Aorta (tissue), 5 donors: ENCODE measurements at regions not wholly inside any gene's neighbourhood (a gene's known extent, or its start where the extent isn't known, plus 50 kb on each side); places are given as distances from the start of the nearest gene placed in this dataset.
A peak's percentile ranks its signal among the peaks of the same experiment; 100 is the strongest.

ENCODE experiments used
- ATAC-seq: fragments of 200-7000 bp; cut with Tn5 transposase; one replicate; pipeline ENCODE4 v1.9.1; 2022; ENCODE audit warnings: moderate library complexity; ENCODE audit not compliant: low FRiP score
- DNase-seq, 2 donors: peaks; one replicate each; pipeline ENCODE4 v3.0.0-alpha.2; 2020
- H3K27ac ChIP-seq, 2 donors: one replicate each; pipeline ENCODE4 v1.5.1; 2013; ENCODE audit warnings: low read length in 2 of 2, mild to moderate bottlenecking in 2 of 2, moderate library complexity in 2 of 2, control low read depth in 1 of 2, inconsistent platforms in 1 of 2, low read depth in 1 of 2
- H3K27me3 ChIP-seq, 2 donors: one replicate each; pipeline ENCODE4 v1.6.1; 2013; ENCODE audit warnings: control low read depth in 1 of 2, low read length in 1 of 2, mild to moderate bottlenecking in 1 of 2, moderate library complexity in 1 of 2; ENCODE audit not compliant: insufficient read depth in 2 of 2, control insufficient read depth in 1 of 2
- H3K36me3 ChIP-seq, 2 donors: one replicate each; pipeline ENCODE4 v1.6.1; 2013; ENCODE audit warnings: control low read depth in 1 of 2, low read length in 1 of 2, mild to moderate bottlenecking in 1 of 2; ENCODE audit not compliant: insufficient read depth in 2 of 2, control insufficient read depth in 1 of 2
- H3K4me1 ChIP-seq, 2 donors: one replicate each; pipeline ENCODE4 v1.6.1; 2013; ENCODE audit warnings: low read length in 2 of 2, control low read depth in 1 of 2, mild to moderate bottlenecking in 1 of 2, moderate library complexity in 1 of 2; ENCODE audit not compliant: insufficient read depth in 2 of 2, control insufficient read depth in 1 of 2
- H3K4me3 ChIP-seq, 2 donors: one replicate each; pipeline ENCODE4 v1.5.1; 2013; ENCODE audit warnings: low read length in 2 of 2, control low read depth in 1 of 2, mild to moderate bottlenecking in 1 of 2
- H3K9me3 ChIP-seq: one replicate; pipeline ENCODE4 v1.6.1; 2013; ENCODE audit warnings: mild to moderate bottlenecking, low read length; ENCODE audit not compliant: control insufficient read depth
- WGBS, 2 donors: extraction: QIAGEN DNeasy Blood & Tissue Kit; methylation state at CpG; one replicate each; pipeline ENCODE4 v1.1.7; 2013; 5-methylcytosine and 5-hydroxymethylcytosine counted together
- intact Hi-C, 2 donors: fragments of 100-400 bp; cut with DNase I; formaldehyde crosslinking; loops; one replicate each; pipeline versions ENCODE4 v1.14.2 to v1.15.0; 2022
- donor health status: healthy with polysubstance abuse.
- donor health status: Bipolar disorder and iron deficiency.
- donor health status: DM: no; HTN: no; CAD: no.
- donor health status: DM: no; HTN: no; CAD: no.
- donor health status: DM: yes; HTN: yes; CAD: no.

DNA sequence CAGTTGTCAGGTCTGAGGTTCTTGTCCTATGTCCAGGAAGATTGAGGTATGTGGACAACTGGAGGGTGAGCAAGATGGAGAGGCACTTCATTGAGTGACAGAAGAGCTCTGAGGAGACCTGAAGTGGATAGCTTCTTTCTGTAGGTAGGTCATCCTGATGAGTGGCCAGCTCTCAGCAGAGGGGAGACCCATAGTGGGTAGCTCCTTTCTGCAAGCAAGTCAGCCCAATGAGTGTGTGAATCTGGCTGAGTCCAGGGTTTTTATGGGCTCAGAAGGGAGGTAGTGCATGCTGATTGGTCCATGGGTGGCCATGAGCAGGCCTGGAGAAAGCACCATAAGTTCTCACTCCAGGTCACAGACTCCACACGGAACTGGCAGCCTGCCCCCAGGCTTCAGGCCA, 92.6 kb upstream of the GALNT5 start:
- Histone ChIP-seq H3K27ac (no peak overlapping the region), H3K27me3 (no peaks in the 10 kb centered on the region), H3K36me3 (no peaks in the 10 kb centered on the region), H3K4me1 (no peaks in the 10 kb centered on the region), H3K4me3 (no peak overlapping the region), H3K9me3 (no peaks in the 10 kb centered on the region)
- intact Hi-C loops = no loop called here
- 86 to 93% methylated on average over 1 of the region's 1 CpG for WGBS, 2 donors
- ATAC-seq (no peak), DNase-seq (no peak)

DNA sequence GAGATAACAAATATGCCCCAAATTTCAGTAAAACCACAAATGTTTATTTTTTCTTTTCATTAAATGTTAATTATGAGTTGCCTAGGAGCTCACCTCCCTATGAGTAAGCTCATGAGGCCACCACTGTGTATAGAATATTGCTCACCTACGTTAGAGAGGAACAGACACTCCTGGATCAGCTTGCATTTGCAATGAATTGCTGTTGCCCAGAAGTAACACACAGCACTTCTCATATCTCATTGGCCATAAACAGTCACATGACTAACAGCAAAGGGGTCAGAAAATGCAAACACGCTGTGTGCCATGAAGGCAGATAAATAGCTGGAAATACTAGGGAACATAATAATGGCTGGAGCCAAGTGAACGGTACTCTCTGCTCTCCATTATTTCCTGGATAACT, 89.0 kb upstream of the GALNT5 start:
- ATAC-seq = no peak

DNA sequence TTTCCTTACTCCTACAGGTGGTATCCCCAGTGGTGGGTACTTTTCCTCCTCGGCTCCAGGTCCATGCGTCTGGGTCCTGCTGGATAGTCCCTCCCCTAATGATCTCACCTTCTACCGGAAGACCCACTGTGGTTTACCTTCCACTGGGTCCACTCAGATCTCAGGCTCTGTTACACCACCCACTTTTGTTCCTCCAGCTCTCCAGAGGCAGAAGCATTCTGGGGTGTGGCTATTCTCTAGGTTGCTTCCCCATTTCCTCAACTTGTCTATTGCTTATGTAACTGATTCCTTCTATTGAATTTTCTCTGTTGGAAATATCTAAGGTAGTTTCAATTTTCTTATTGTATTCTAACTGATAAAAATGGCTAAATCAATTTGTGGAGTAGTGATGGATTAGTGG, 87.6 kb upstream of the GALNT5 start:
- intact Hi-C loops = loop anchor here in 1 of 2 donors (10.0 kb wide), 1 partner anchor 835 kb away; the partner anchor contains the start of gene NR4A2
- 90% methylated on average over 3 of the region's 3 CpGs for WGBS, 2 donors
- ATAC-seq = no peak

More for the DNA sequence above, 89.0 kb upstream of the GALNT5 start:
- intact Hi-C loops = no loop called here
- H3K27me3 ChIP-seq = no peaks in the 10 kb centered on the region
- no peaks in the 10 kb centered on the region for H3K4me1 ChIP-seq
- no peak overlapping the region for H3K27ac ChIP-seq
- DNase-seq = no peak
- WGBS, 2 donors = 76 to 78% methylated on average over 3 of the region's 3 CpGs
- H3K9me3 ChIP-seq = no peaks in the 10 kb centered on the region
- no peak overlapping the region for H3K4me3 ChIP-seq
- H3K36me3 ChIP-seq = no peaks in the 10 kb centered on the region

DNA sequence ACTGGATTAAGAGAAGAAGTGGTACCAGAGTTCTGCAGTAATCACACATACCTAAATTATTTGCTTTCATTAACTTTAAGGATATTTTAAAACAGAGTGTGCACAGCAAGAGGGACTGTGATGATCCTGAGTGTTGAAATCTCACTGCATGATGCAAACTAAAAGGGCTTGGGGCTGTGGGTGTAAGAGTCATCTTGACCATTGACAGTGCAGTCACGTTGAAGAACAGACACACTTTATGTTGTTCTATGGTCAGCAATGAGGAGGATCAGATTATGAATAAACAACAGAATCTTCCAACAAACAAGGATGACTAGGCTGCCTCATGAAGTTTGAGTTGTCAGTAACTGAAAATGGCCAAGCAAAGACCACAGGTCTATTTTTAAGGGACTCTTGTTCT, 87.2 kb upstream of the GALNT5 start:
- Histone ChIP-seq H3K27ac (no peak overlapping the region), H3K4me3 (no peak overlapping the region), H3K9me3 (no peaks in the 10 kb centered on the region), H3K4me1 (no peaks in the 10 kb centered on the region), H3K27me3 (no peaks in the 10 kb centered on the region), H3K36me3 (no peaks in the 10 kb centered on the region)
- ATAC-seq (no peak), DNase-seq (no peak)
- intact Hi-C loops = loop anchor here in 1 of 2 donors (10.0 kb wide), 1 partner anchor 835 kb away; the partner anchor contains the start of gene NR4A2
- 76 to 78% methylated on average over 1 of the region's 1 CpG for WGBS, 2 donors

More for the DNA sequence above, 87.6 kb upstream of the GALNT5 start:
- no peak for DNase-seq
- Histone ChIP-seq H3K36me3 (no peaks in the 10 kb centered on the region), H3K9me3 (no peaks in the 10 kb centered on the region), H3K4me3 (no peak overlapping the region), H3K27ac (no peak overlapping the region), H3K4me1 (no peaks in the 10 kb centered on the region), H3K27me3 (no peaks in the 10 kb centered on the region)

DNA sequence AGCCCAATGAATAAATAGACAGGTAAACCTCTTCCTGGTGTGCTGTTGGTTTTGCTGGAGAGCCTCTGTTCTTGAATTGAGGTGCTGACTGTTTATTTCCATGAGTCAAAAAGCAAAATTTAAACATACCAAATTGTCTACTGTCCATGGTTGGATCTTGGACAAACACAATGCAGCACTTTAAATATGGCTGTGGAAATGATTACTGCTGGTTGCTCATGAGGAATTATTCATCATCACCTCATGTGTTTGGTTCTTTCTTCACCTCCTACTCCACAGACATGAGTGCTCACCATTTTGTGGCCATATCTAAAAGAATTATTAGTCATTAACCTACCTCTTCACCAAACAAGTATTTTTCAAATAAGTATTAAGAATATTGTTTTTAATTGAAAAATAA, 85.3 kb upstream of the GALNT5 start:
- Histone ChIP-seq H3K9me3 (no peaks in the 10 kb centered on the region), H3K4me3 (no peak overlapping the region), H3K27me3 (no peaks in the 10 kb centered on the region), H3K27ac (no peak overlapping the region), H3K36me3 (no peaks in the 10 kb centered on the region), H3K4me1 (no peaks in the 10 kb centered on the region)
- intact Hi-C loops = loop anchor here in 1 of 2 donors (10.0 kb wide), 1 partner anchor 837 kb away; the partner anchor contains the start of gene NR4A2
- ATAC-seq (no peak), DNase-seq (no peak)

DNA sequence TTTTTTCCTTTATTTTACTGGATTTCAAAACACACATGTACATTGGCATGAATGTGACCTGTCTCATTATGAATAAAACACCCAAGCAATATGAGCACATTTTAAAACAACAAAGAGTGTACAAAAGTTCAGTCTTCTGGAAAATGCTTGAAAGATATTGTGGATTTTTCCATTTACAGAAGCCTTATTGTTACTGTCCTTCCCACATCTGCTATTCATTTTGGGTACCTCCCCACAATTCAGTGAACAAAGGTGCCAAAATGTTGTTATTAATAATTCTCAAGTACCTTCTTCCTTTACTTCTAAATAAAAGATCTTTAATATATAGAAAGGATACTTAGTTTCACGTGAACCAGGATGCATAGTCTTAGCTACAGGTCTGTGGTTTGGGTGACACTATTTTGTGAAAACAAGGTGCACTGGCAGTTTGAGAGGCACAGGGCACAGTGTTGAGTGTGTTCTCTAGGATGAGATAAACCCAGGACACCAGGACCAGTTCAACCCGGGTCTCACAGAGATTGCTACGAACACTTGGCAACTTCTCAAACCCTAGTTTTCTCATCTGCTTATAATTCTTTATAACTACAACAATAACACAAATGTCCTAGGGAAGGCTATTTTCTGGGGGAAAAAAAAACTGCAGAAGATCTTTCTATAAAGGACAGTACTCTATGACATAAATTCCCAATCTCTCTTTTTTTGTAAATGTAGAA, 84.5 kb upstream of the GALNT5 start:
- H3K27me3 ChIP-seq = no peaks in the 10 kb centered on the region
- ATAC-seq (no peak), DNase-seq (no peak)
- H3K36me3 ChIP-seq = no peaks in the 10 kb centered on the region
- no peaks in the 10 kb centered on the region for H3K9me3 ChIP-seq
- H3K4me3 ChIP-seq = no peak overlapping the region
- WGBS, 2 donors = 24 to 33% methylated on average over 3 of the region's 3 CpGs
- no peak overlapping the region for H3K27ac ChIP-seq
- no peaks in the 10 kb centered on the region for H3K4me1 ChIP-seq
- intact Hi-C loops = loop anchor here in 1 of 2 donors (10.0 kb wide), 1 partner anchor 838 kb away; the partner anchor contains the start of gene NR4A2

DNA sequence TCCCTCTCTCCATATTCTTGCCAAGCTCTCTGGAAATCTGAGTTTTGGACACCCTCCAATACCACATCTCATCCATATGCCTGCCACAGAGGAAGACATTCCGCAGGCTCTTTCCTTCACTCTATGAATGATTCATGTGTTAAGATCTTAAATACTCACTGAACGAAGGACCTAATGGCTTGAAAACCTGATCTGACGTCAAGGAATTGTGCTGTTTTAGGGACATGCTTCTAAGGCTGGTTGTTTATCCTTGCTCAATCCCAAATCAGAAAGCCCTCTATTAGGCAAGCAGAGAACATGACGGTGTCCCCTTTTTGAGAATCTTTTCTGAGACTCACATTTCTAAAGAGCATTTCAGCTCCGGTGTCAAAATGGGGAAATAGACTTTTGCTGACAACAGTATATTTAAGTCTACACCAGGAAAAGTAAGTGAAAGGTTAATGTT, 83.7 kb upstream of the GALNT5 start:
- no peaks in the 10 kb centered on the region for H3K36me3 ChIP-seq
- DNase-seq (no peak), ATAC-seq (peak; percentile 32)
- H3K4me1 ChIP-seq = peaks cover 0 to under 1% of the 10 kb centered on the region in 2 donors
- no peaks in the 10 kb centered on the region for H3K27me3 ChIP-seq
- WGBS, 2 donors = 3 to 8% methylated on average over 5 of the region's 5 CpGs
- no peaks in the 10 kb centered on the region for H3K9me3 ChIP-seq
- peak overlapping the region in 1 of 2 donors; percentile 34 for H3K4me3 ChIP-seq
- intact Hi-C loops = loop anchor here in 1 of 2 donors (10.0 kb wide), 1 partner anchor 839 kb away; the partner anchor contains the start of gene NR4A2
- no peak overlapping the region for H3K27ac ChIP-seq

DNA sequence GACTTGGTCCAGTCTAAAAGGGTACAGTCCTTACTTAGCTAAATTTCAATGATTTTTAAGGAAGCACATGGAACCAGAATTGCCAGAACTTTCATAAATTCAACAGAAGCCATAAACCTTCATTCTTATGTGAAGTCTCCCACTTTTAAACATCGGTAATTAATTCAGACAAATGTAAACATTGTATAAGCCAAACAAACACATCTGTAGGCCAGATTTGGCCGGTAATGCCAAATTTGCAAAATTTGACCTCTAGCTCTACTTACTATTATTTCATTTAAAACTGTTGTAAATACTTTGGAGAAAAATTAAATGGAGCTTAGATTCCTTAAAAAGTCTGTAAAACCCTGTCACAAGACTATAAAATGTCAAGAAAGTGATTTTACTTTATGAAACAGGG, 83.2 kb upstream of the GALNT5 start:
- H3K27me3 ChIP-seq = no peaks in the 10 kb centered on the region
- intact Hi-C loops = loop anchor here in 1 of 2 donors (10.0 kb wide), 1 partner anchor 840 kb away; the partner anchor contains the start of gene NR4A2
- no peaks in the 10 kb centered on the region for H3K9me3 ChIP-seq
- peaks cover 0 to 2% of the 10 kb centered on the region in 2 donors for H3K4me1 ChIP-seq
- no peak overlapping the region for H3K4me3 ChIP-seq
- no peaks in the 10 kb centered on the region for H3K36me3 ChIP-seq
- 38 to 46% methylated on average over 2 of the region's 2 CpGs for WGBS, 2 donors
- H3K27ac ChIP-seq = no peak overlapping the region
- no peak for ATAC-seq
- no peak for DNase-seq

DNA sequence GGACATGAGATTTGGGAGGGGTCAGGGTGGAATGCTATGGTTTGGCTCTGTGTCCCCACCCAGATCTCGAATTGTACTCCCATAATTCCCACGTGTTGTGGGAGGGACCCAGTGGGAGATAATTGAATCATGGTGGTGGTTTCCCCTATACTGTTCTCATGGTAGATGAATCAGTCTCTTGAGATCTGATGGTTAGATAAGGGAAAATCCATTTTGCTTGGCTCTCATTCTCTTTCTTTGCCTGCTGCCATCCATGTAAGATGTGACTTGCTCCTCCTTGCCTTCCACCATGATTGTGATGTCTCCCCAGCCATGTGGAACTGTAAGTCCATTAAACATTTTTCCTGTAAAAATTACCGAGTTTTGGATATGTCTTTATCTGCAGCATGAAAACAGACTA, 80.9 kb upstream of the GALNT5 start:
- 79 to 83% methylated on average over 3 of the region's 3 CpGs for WGBS, 2 donors
- ATAC-seq (no peak), DNase-seq (no peak)
- Histone ChIP-seq H3K4me1 (peaks cover 0 to 2% of the 10 kb centered on the region in 2 donors), H3K27me3 (no peaks in the 10 kb centered on the region), H3K36me3 (no peaks in the 10 kb centered on the region), H3K9me3 (no peaks in the 10 kb centered on the region), H3K27ac (no peak overlapping the region), H3K4me3 (no peak overlapping the region)
- intact Hi-C loops = loop anchor here in 1 of 2 donors (10.0 kb wide), 1 partner anchor 842 kb away; the partner anchor contains the start of gene NR4A2
